K562 (cell line): ENCODE measurements at regions not wholly inside any gene's neighbourhood (a gene's known extent, or its start where the extent isn't known, plus 50 kb on each side); places are given as distances from the start of the nearest gene placed in this dataset.

Experiments
- ATAC-seq: fragments of 200-7000 bp; cut with Tn5 transposase; 3 replicates; pipeline ENCODE4 v1.9.1; 2020; ENCODE audit warnings: moderate library complexity
- BruUV-seq: library from RNA; stranded (reverse); fragments of 400-500 nt; replicated peaks from 2 replicates; lab custom pipeline; 2021; lab: Mats Ljungman, UMichigan
- CTCF ChIA-PET: fragments of 300-600 bp; formaldehyde crosslinking; extraction: SDS; loops from one replicate; lab custom pipeline; 2021; ENCODE audit warnings: low intra/inter-chr PET ratio; lab: Yijun Ruan, JAX
- POLR2A ChIA-PET: fragments of 300-600, 350-650 bp; sonication (Branson Sonifier 250); formaldehyde crosslinking; extraction: SDS; loops from one replicate; lab custom pipeline; 2021; ENCODE audit warnings: antibody characterized with exemption, inconsistent platforms; lab: Yijun Ruan, JAX
- DNase-seq, 4 experiments: peaks; one replicate each; pipeline versions ENCODE4 v3.0.0 to v3.0.0-alpha.2; 2011 to 2018; ENCODE audit warnings: low spot score in 3 of 4, mixed read lengths in 3 of 4; ENCODE audit errors: extremely low read depth in 1 of 4
- FAIRE-seq: peaks from 2 replicates; lab custom pipeline; 2011; peaks lifted over from hg19 to GRCh38; lab: Jason Lieb, UNC
- H2AFZ ChIP-seq: 2 replicates; pipeline ENCODE4 v1.6.0; 2011; ENCODE audit warnings: low read depth, low read length, control low read depth, inconsistent platforms
- H3K27ac ChIP-seq: fragments of 200-600 bp; 3 replicates; pipeline ENCODE4 v1.8.0; 2011; ENCODE audit warnings: low read depth, mild to moderate bottlenecking, control low read depth, inconsistent platforms, low read length, moderate library complexity, mixed read lengths; ENCODE audit errors: extremely low read depth
- H3K27me3 ChIP-seq, 2 experiments: fragments of 300-600 bp in 1 of 2; 2 replicates in 1 of 2; 3 replicates in 1 of 2; pipeline versions ENCODE4 v1.6.0 to v1.8.0; 2011; ENCODE audit warnings: inconsistent platforms in 2 of 2, low read length in 2 of 2, mild to moderate bottlenecking in 1 of 2, mixed read lengths in 1 of 2, moderate library complexity in 1 of 2; ENCODE audit not compliant: control insufficient read depth in 2 of 2, insufficient read depth in 2 of 2
- H3K36me3 ChIP-seq: fragments of 300-600 bp; 3 replicates; pipeline ENCODE4 v1.8.0; 2011; ENCODE audit warnings: mild to moderate bottlenecking, low read length, inconsistent platforms; ENCODE audit not compliant: control insufficient read depth, insufficient read depth
- H3K4me1 ChIP-seq, 2 experiments: fragments of 200-600 bp in 1 of 2; replicated peaks in 1 of 2; 2 replicates in 1 of 2; 3 replicates in 1 of 2; pipeline versions ENCODE4 v1.5.1 to v1.8.0; 2011; ENCODE audit warnings: inconsistent platforms in 2 of 2, low read length in 2 of 2, mild to moderate bottlenecking in 1 of 2, mixed read lengths in 1 of 2, moderate library complexity in 1 of 2; ENCODE audit not compliant: control insufficient read depth in 2 of 2, insufficient read depth in 2 of 2
- H3K4me2 ChIP-seq: 2 replicates; pipeline ENCODE4 v1.6.1; 2011; ENCODE audit warnings: low read length, control low read depth, inconsistent platforms, mixed read lengths; ENCODE audit not compliant: insufficient read depth
- H3K4me3 ChIP-seq: fragments of 200-600 bp; sonication (generic), shearing (Covaris generic); 2 replicates; pipeline ENCODE4 v1.5.1; 2016; ENCODE audit warnings: control low read depth, inconsistent platforms
- H3K79me2 ChIP-seq: fragments of 200-600 bp; 3 replicates; pipeline ENCODE4 v1.8.0; 2011; ENCODE audit warnings: low read length, inconsistent platforms; ENCODE audit not compliant: control insufficient read depth, insufficient read depth
- H3K9ac ChIP-seq, 2 experiments: 2 replicates each; pipeline versions ENCODE4 v1.6.0 to v1.6.1; 2011; ENCODE audit warnings: low read depth in 2 of 2, low read length in 2 of 2, control low read depth in 1 of 2, inconsistent platforms in 1 of 2, mild to moderate bottlenecking in 1 of 2, mixed read lengths in 1 of 2; ENCODE audit not compliant: insufficient read depth in 1 of 2
- H3K9me1 ChIP-seq: one replicate; pipeline ENCODE4 v1.6.0; 2011; ENCODE audit warnings: inconsistent platforms, mild to moderate bottlenecking, low read length, moderate library complexity; ENCODE audit not compliant: control insufficient read depth, insufficient read depth
- H3K9me3 ChIP-seq: replicated peaks from 2 replicates; pipeline ENCODE4 v1.5.1; 2011; ENCODE audit warnings: low read depth, low read length, inconsistent platforms; ENCODE audit not compliant: control insufficient read depth, insufficient read depth
- H4K20me1 ChIP-seq: replicated peaks from 2 replicates; pipeline ENCODE4 v1.6.1; 2011; ENCODE audit warnings: low read length, inconsistent platforms, mixed read lengths; ENCODE audit not compliant: control insufficient read depth, insufficient read depth
- BRF1 ChIP-seq: IDR thresholded peaks from 3 replicates; pipeline ENCODE4 v1.6.1; 2011; ENCODE audit warnings: borderline replicate concordance, mild to moderate bottlenecking; ENCODE audit not compliant: insufficient read length; ENCODE audit errors: extremely low read depth
- CBX2 ChIP-seq: fragments of 200-600 bp; sonication (generic); IDR thresholded peaks from one replicate; pipeline ENCODE4 v1.6.1; 2012; ENCODE audit warnings: mild to moderate bottlenecking, low read length, inconsistent platforms; ENCODE audit not compliant: insufficient read depth, poor library complexity, severe bottlenecking
- CEBPG ChIP-seq, 3 experiments: fragments of 200-800 bp in 1 of 3; sonication (Bioruptor generic) in 1 of 3; sonication (generic) in 1 of 3; formaldehyde crosslinking in 1 of 3; IDR thresholded peaks in 2 of 3; conservative IDR thresholded peaks in 1 of 3; 2 replicates each; pipeline versions ENCODE4 v1.6.1 to v1.8.0; 2016 to 2022; ENCODE audit warnings: missing compliant biosample characterization in 2 of 3, missing genetic modification characterization in 2 of 3, mild to moderate bottlenecking in 1 of 3, missing genetic modification reagents in 1 of 3
- E2F4 ChIP-seq: sonication (generic); formaldehyde crosslinking; IDR thresholded peaks from 2 replicates; pipeline ENCODE4 v1.8.0; 2022; ENCODE audit warnings: mild to moderate bottlenecking, low read depth, missing genetic modification reagents
- FOXJ2 ChIP-seq: fragments of 200-800 bp; sonication (Bioruptor generic); IDR thresholded peaks from 2 replicates; pipeline ENCODE4 v1.6.1; 2016; ENCODE audit warnings: missing genetic modification characterization, missing compliant biosample characterization
- HCFC1 ChIP-seq: IDR thresholded peaks from 2 replicates; pipeline ENCODE4 v1.6.1; 2012; ENCODE audit warnings: low read depth, low read length, improper control_type of control experiment
- MTF1 ChIP-seq: fragments of 250-450 bp; sonication (Bioruptor Pico); IDR thresholded peaks from 2 replicates; pipeline ENCODE4 v1.9.0; 2021; ENCODE audit warnings: moderate library complexity, mild to moderate bottlenecking, inconsistent platforms, borderline replicate concordance
- NFYB ChIP-seq: IDR thresholded peaks from 2 replicates; pipeline ENCODE4 v1.6.1; 2011; ENCODE audit warnings: mild to moderate bottlenecking, moderate library complexity; ENCODE audit not compliant: insufficient read length; ENCODE audit errors: extremely low read depth
- RBM17 ChIP-seq: fragments of 200-400 bp; formaldehyde crosslinking; IDR thresholded peaks from 2 replicates; pipeline ENCODE4 v1.6.1; 2017; ENCODE audit warnings: low read depth, mild to moderate bottlenecking, low read length, borderline replicate concordance
- ZBTB9 ChIP-seq: fragments of 450-650 bp; formaldehyde crosslinking; IDR thresholded peaks from 2 replicates; pipeline ENCODE4 v1.4.0; 2020; ENCODE audit warnings: mild to moderate bottlenecking, moderate library complexity
- ZNF77 ChIP-seq: fragments of 250-450 bp; sonication (Bioruptor Pico); IDR thresholded peaks from 2 replicates; pipeline ENCODE4 v1.5.0; 2020
- ZZZ3 ChIP-seq: fragments of 450-650 bp; IDR thresholded peaks from 2 replicates; pipeline ENCODE4 v1.6.1; 2016; ENCODE audit warnings: antibody characterized with exemption, mild to moderate bottlenecking, moderate library complexity
- WGBS: fragments of 100-300 bp; shearing (Covaris generic); methylation state at CpG from one replicate; pipeline ENCODE4 v1.1.6; 2016; ENCODE audit warnings: low coverage, mixed read lengths; ENCODE audit not compliant: insufficient coverage; ENCODE audit errors: missing lambda C conversion rate; 5-methylcytosine and 5-hydroxymethylcytosine counted together
- in situ Hi-C: fragments of 300-500 bp; cut with MboI; formaldehyde crosslinking; loops from 4 replicates; pipeline ENCODE4 v1.15.0; 2018; ENCODE audit warnings: inconsistent platforms, mixed read lengths
- intact Hi-C: fragments of 100-400 bp; cut with micrococcal nuclease; formaldehyde crosslinking; loops from 2 replicates; pipeline ENCODE4 v1.14.2; 2022

- no peaks in the 10 kb centered on the region for H4K20me1 ChIP-seq
- intact Hi-C loops: no loop called here
- ATAC-seq (no peak), DNase-seq (no peak), FAIRE-seq (no peak)
- H3K79me2 ChIP-seq: no peaks in the 10 kb centered on the region
- ChIA-PET CTCF (no interaction called here), POLR2A (no interaction called here)
- TF ChIP-seq E2F4 (CRISPR knock-in tag) (no peak), RBM17 (no peak), MTF1 (no peak), NFYB (no peak), ZBTB9 (CRISPR knock-in tag) (no peak), HCFC1 (no peak), CEBPG (CRISPR knock-in tag; IDR thresholded peaks at IDR 0.05) (no peak), CEBPG (tag; conservative IDR thresholded peaks at IDR 0.05 in 1 of 2, IDR thresholded peaks at IDR 0.05 in 1 of 2) (no peak), CBX2 (no peak), FOXJ2 (tag) (no peak), BRF1 (no peak), ZNF77 (CRISPR knock-in tag) (no peak), ZZZ3 (no peak)
- H3K4me2 ChIP-seq: no peak overlapping the region
- WGBS: 0% methylated on average over 3 of the region's 3 CpGs
- no peaks in the 10 kb centered on the region for H3K36me3 ChIP-seq
- H3K9me1 ChIP-seq: no peaks in the 10 kb centered on the region
- H3K27me3 ChIP-seq: no peaks in the 10 kb centered on the region
- no peak overlapping the region for H3K9ac ChIP-seq
- in situ Hi-C loops: no loop called here
- H3K9me3 ChIP-seq: no peaks in the 10 kb centered on the region
- H3K4me3 ChIP-seq: no peak overlapping the region
- no peak overlapping the region for H2AFZ ChIP-seq
- H3K27ac ChIP-seq: no peak overlapping the region
- BruUV-seq: no TSS peak
- no peaks in the 10 kb centered on the region for H3K4me1 ChIP-seq
These were observed 977.4 kb downstream of the TMEM182 start for GRCh38 chr2:103739186-103739585.
